ENCODE measurements at regions not wholly inside any gene's neighbourhood (a gene's known extent, or its start where the extent isn't known, plus 50 kb on each side); places are given as distances from the start of the nearest gene placed in this dataset.

DNA sequence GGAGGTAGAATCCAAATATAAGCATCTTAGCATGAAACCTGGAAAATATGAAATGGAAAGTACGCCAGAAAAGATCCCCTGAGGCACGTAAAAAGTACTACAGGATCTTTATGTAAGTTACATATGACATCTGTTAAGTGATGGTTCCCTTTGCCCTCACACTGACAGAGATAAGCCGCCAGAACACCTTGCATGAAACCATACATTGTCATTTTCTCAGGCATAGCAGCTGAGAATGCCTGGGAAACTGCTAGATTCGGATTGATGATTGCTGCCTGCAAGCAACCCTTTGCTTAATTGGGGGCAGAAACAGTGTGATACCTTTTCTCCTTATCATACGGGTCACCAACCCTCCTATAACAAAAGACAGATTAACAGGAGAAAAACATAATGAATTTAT, 826.6 kb upstream of the LRRN3 start:
- H3K36me3 ChIP-seq, result no peaks in the 10 kb centered on the region
- intact Hi-C loops (cut with DNase I; ENCODE audit: low total_unique reads), result no loop called here

DNA sequence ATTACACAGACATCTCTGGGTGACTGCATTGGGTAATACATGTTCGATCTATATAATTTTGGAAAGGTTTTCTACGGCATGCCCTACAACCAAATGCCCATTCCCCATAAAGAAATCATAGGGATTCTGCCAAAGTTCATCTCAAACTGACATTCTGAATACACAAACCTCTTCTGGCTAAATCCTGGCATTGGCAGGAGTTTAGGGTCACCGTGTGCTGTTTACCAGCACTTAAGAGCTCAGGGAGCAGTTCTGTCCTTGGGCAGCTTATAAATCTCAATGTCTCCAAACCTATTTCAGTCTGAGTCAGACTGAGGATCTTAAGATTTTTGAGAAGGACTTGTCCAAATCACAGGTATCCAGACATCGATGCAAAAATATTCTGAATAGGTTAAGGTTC, 809.6 kb upstream of the LRRN3 start:
- DNase-seq, result no peak
- Histone ChIP-seq H3K9me3 (no peaks in the 10 kb centered on the region), H3K27ac (no peak overlapping the region), H3K36me3 (no peaks in the 10 kb centered on the region), H3K4me1 (no peaks in the 10 kb centered on the region), H3K27me3 (no peaks in the 10 kb centered on the region), H3K4me3 (no peak overlapping the region)
- intact Hi-C loops (cut with DNase I; ENCODE audit: low total_unique reads), result no loop called here
- TF ChIP-seq, protein P1, sequence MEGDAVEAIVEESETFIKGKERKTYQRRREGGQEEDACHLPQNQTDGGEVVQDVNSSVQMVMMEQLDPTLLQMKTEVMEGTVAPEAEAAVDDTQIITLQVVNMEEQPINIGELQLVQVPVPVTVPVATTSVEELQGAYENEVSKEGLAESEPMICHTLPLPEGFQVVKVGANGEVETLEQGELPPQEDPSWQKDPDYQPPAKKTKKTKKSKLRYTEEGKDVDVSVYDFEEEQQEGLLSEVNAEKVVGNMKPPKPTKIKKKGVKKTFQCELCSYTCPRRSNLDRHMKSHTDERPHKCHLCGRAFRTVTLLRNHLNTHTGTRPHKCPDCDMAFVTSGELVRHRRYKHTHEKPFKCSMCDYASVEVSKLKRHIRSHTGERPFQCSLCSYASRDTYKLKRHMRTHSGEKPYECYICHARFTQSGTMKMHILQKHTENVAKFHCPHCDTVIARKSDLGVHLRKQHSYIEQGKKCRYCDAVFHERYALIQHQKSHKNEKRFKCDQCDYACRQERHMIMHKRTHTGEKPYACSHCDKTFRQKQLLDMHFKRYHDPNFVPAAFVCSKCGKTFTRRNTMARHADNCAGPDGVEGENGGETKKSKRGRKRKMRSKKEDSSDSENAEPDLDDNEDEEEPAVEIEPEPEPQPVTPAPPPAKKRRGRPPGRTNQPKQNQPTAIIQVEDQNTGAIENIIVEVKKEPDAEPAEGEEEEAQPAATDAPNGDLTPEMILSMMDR (IDR thresholded peaks at IDR 0.05), result no peak

More for the DNA sequence above, 826.6 kb upstream of the LRRN3 start:
- TF ChIP-seq, protein P1 (IDR thresholded peaks at IDR 0.05), result no peak
- H3K9me3 ChIP-seq, result no peaks in the 10 kb centered on the region
- no peaks in the 10 kb centered on the region for H3K27me3 ChIP-seq
- no peak overlapping the region for H3K4me3 ChIP-seq
- H3K27ac ChIP-seq, result no peak overlapping the region
- H3K4me1 ChIP-seq, result no peaks in the 10 kb centered on the region
- no peak for DNase-seq

DNA sequence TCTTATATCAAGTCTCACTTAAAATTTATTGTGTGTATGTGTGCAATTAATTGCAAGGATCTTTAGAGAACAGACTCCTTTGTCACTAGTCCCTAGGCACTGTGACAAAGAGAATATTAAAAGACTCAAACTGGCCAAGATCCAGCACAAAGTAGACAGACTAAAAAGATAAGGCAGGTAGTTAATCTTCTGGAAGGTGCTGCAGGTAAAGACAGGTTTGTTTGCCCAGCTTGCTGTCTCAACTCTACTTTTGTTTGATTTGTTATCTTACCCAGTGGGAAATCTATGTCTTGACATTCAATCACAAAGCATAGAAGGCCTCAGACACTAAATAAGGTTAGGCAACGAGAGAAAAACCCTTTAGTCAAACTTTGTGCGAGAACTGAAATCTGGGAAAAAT, 807.9 kb upstream of the LRRN3 start:
- H3K9me3 ChIP-seq, result no peaks in the 10 kb centered on the region
- H3K27ac ChIP-seq, result no peak overlapping the region
- no peaks in the 10 kb centered on the region for H3K27me3 ChIP-seq
- no peak for DNase-seq
- intact Hi-C loops (cut with DNase I; ENCODE audit: low total_unique reads), result no loop called here
- H3K4me1 ChIP-seq, result no peaks in the 10 kb centered on the region
- H3K36me3 ChIP-seq, result no peaks in the 10 kb centered on the region
- TF ChIP-seq, protein P1 (IDR thresholded peaks at IDR 0.05), result no peak
- no peak overlapping the region for H3K4me3 ChIP-seq

DNA sequence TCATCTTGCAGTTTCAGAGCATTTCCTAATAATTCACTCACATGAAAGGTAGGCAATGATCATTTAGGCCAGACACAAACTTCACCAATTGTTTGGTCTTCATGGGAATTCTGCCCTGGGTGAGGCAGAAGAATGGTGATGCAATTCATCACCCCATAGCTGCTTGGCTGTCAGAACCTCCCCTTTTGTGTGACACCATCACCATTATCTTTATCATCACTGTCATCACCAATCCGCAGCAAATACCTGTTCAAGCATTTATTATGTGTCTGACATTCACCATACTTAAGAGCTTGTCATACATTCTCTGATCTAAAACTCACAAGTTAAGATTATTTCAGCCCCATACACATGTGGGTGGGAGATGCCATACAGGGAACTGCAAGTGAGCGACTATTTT, 799.5 kb upstream of the LRRN3 start:
- TF ChIP-seq, protein P1 (IDR thresholded peaks at IDR 0.05), result no peak
- Histone ChIP-seq H3K4me1 (no peaks in the 10 kb centered on the region), H3K27me3 (no peaks in the 10 kb centered on the region), H3K36me3 (no peaks in the 10 kb centered on the region), H3K27ac (no peak overlapping the region), H3K9me3 (no peaks in the 10 kb centered on the region), H3K4me3 (no peak overlapping the region)
- intact Hi-C loops (cut with DNase I; ENCODE audit: low total_unique reads), result no loop called here
- no peak for DNase-seq

DNA sequence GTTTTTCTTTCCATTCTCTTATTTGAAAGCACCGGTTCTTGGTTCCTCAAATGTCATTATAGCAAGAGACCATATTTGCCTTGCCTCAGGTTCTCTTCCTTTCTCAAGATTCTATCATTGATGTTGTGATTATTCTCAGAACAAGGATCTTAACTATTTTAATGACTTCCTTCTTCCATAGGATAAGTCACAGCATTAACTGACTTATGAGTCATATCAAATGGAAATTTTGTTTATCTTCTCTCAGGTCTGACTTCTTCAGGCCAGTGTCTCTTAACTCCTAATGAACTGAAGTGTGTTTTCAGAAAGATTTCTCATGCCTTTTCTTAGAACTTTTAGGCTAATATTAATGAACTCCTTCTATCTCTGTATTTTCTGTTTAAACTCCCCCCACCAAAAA, 794.6 kb upstream of the LRRN3 start:
- no peaks in the 10 kb centered on the region for H3K9me3 ChIP-seq
- H3K4me3 ChIP-seq, result no peak overlapping the region
- no peak overlapping the region for H3K27ac ChIP-seq
- TF ChIP-seq, protein P1 (IDR thresholded peaks at IDR 0.05), result no peak
- no peaks in the 10 kb centered on the region for H3K4me1 ChIP-seq
- no peaks in the 10 kb centered on the region for H3K27me3 ChIP-seq
- DNase-seq, result no peak
- H3K36me3 ChIP-seq, result no peaks in the 10 kb centered on the region
- intact Hi-C loops (cut with DNase I; ENCODE audit: low total_unique reads), result no loop called here

DNA sequence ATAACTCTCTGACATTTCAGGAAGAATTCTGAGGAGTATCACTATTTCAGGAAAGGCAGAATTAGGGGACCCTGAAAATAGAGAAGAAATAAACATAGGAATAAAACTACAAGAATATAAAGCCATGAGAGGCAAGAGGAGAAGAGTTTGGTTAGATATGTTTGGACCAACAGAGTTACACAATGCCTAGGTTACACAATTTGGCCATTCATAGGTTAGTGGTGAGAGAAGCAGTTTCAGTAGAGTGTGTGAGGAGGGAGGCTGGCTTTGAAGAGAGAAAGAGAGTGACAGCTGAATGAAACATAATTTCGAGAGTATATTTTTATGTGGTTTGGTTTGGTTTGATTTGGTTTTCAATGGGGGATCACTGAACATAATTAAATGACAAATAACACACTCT, 783.2 kb upstream of the LRRN3 start:
- no peak for DNase-seq
- Histone ChIP-seq H3K4me3 (no peak overlapping the region), H3K4me1 (no peaks in the 10 kb centered on the region), H3K9me3 (no peaks in the 10 kb centered on the region), H3K27me3 (no peaks in the 10 kb centered on the region), H3K36me3 (no peaks in the 10 kb centered on the region), H3K27ac (no peak overlapping the region)
- intact Hi-C loops (cut with DNase I; ENCODE audit: low total_unique reads), result no loop called here
- TF ChIP-seq, protein P1 (IDR thresholded peaks at IDR 0.05), result no peak

All from tibial artery (tissue), 4 donors.